Caco-2 (cell line): ENCODE measurements at regions not wholly inside any gene's neighbourhood (a gene's known extent, or its start where the extent isn't known, plus 50 kb on each side); places are given as distances from the start of the nearest gene placed in this dataset.

Experiments used
- BruUV-seq: library from RNA; stranded (reverse); fragments of 400-500 nt; replicated peaks from 2 replicates; lab custom pipeline; 2021; lab: Mats Ljungman, UMichigan
- CTCF ChIA-PET: fragments of 300-600 bp; sonication (Branson Sonifier 250); formaldehyde crosslinking; loops from one replicate; lab custom pipeline; 2022; ENCODE audit warnings: antibody characterized with exemption; lab: Charles Lee
- POLR2A ChIA-PET: fragments of 300-600 bp; sonication (Branson Sonifier 250); formaldehyde crosslinking; loops from one replicate; lab custom pipeline; 2022; ENCODE audit warnings: antibody characterized with exemption; lab: Charles Lee
- DNase-seq, 2 experiments: peaks; one replicate each; pipeline versions ENCODE4 v3.0.0 to v3.0.0-alpha.2; 2020 to 2022
- H3K27me3 ChIP-seq: replicated peaks from 2 replicates; pipeline ENCODE4 v1.6.0; 2011; ENCODE audit warnings: low read length; ENCODE audit not compliant: control insufficient read depth, insufficient read depth
- H3K36me3 ChIP-seq: 2 replicates; pipeline ENCODE4 v1.5.1; 2011; ENCODE audit warnings: low read length; ENCODE audit not compliant: control insufficient read depth, insufficient read depth
- H3K4me1 ChIP-seq: fragments of 250-450 bp; sonication (Bioruptor Pico); 2 replicates; pipeline ENCODE4 v1.5.1; 2020; ENCODE audit warnings: mild to moderate bottlenecking
- H3K4me3 ChIP-seq: 2 replicates; pipeline ENCODE4 v1.5.1; 2011; ENCODE audit warnings: low read depth, mild to moderate bottlenecking, control low read depth, low read length
- H3K9me3 ChIP-seq: fragments of 250-450 bp; sonication (Bioruptor Pico); 2 replicates; pipeline ENCODE4 v1.5.1; 2020; ENCODE audit warnings: mild to moderate bottlenecking, moderate library complexity
- H3K27ac Mint-ChIP-seq: one replicate; pipeline ENCODE4 v1.8.0; 2022; ENCODE audit warnings: mixed read lengths; ENCODE audit not compliant: unreplicated experiment
- H3K27me3 Mint-ChIP-seq: one replicate; pipeline ENCODE4 v1.8.0; 2022; ENCODE audit warnings: mixed read lengths; ENCODE audit not compliant: insufficient read depth, unreplicated experiment
- H3K36me3 Mint-ChIP-seq: one replicate; pipeline ENCODE4 v1.8.0; 2022; ENCODE audit warnings: mild to moderate bottlenecking, mixed read lengths; ENCODE audit not compliant: insufficient read depth, unreplicated experiment
- H3K4me1 Mint-ChIP-seq: one replicate; pipeline ENCODE4 v1.8.0; 2022; ENCODE audit warnings: low read depth, mixed read lengths; ENCODE audit not compliant: unreplicated experiment
- H3K4me3 Mint-ChIP-seq: one replicate; pipeline ENCODE4 v1.8.0; 2022; ENCODE audit warnings: mild to moderate bottlenecking, moderate library complexity, mixed read lengths; ENCODE audit not compliant: unreplicated experiment
- H3K9me3 Mint-ChIP-seq: one replicate; pipeline ENCODE4 v1.8.0; 2022; ENCODE audit warnings: mixed read lengths; ENCODE audit not compliant: unreplicated experiment
- intact Hi-C: fragments of 100-400 bp; cut with micrococcal nuclease; formaldehyde crosslinking; loops from one replicate; pipeline ENCODE4 v1.10.0; 2022; ENCODE audit not compliant: unreplicated experiment
- TF ChIP-seq, protein P1 (sequence below), 2 experiments: fragments of 200-600 bp in 1 of 2; IDR thresholded peaks; 1 replicate in 1 of 2; 2 replicates in 1 of 2; pipeline versions ENCODE4 v1.5.1 to v1.8.0; 2011 to 2022; ENCODE audit warnings: antibody characterized with exemption in 1 of 2, control low read depth in 1 of 2, inconsistent platforms in 1 of 2, low read depth in 1 of 2, low read length in 1 of 2, mild to moderate bottlenecking in 1 of 2, moderate library complexity in 1 of 2; ENCODE audit not compliant: insufficient read depth in 1 of 2, severe bottlenecking in 1 of 2, unreplicated experiment in 1 of 2

DNA sequence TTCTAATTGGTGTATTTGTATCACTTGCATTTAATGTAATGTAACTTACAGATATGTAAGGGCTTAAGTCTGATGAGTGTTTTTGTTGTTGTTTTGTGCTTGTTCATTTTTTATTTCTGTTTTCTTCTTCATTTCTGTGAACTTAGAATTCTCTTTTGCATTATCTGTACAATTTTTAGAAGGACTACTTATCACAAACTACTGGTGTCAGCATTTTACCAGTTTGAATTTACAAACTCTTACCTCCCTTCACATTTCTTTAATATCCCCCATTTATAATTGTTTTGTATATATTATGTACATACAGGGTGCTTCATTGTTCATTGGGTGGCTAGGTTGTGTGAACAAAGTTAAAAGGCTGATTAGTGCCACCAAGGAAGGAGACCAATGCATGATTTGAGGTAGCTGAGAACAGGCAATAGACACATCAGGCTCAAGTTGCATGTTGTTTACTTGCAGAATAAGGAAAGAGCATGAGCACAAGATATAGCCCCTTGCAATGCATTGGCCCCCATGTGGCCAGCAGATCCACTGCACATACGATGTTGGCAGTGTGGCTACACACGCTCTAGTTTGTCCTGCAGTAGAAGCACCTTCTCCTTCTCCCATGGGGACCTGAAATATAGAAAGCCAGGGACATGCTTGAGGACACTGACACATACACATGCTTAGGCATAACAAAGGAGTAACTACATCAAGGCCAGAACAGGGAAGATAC is 198.2 kb downstream of the CD8B2 start:
- Mint-ChIP-seq H3K9me3 (peaks cover 8% of the 10 kb centered on the region), H3K4me3 (no peak overlapping the region), H3K36me3 (no peaks in the 10 kb centered on the region), H3K27ac (no peak overlapping the region), H3K27me3 (peaks cover 10% of the 10 kb centered on the region), H3K4me1 (no peaks in the 10 kb centered on the region)
- Histone ChIP-seq H3K4me3 (no peak overlapping the region), H3K9me3 (no peaks in the 10 kb centered on the region), H3K27me3 (no peaks in the 10 kb centered on the region), H3K36me3 (no peaks in the 10 kb centered on the region), H3K4me1 (no peaks in the 10 kb centered on the region)
- TF ChIP-seq, protein P1, sequence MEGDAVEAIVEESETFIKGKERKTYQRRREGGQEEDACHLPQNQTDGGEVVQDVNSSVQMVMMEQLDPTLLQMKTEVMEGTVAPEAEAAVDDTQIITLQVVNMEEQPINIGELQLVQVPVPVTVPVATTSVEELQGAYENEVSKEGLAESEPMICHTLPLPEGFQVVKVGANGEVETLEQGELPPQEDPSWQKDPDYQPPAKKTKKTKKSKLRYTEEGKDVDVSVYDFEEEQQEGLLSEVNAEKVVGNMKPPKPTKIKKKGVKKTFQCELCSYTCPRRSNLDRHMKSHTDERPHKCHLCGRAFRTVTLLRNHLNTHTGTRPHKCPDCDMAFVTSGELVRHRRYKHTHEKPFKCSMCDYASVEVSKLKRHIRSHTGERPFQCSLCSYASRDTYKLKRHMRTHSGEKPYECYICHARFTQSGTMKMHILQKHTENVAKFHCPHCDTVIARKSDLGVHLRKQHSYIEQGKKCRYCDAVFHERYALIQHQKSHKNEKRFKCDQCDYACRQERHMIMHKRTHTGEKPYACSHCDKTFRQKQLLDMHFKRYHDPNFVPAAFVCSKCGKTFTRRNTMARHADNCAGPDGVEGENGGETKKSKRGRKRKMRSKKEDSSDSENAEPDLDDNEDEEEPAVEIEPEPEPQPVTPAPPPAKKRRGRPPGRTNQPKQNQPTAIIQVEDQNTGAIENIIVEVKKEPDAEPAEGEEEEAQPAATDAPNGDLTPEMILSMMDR (IDR thresholded peaks at IDR 0.05; ENCODE audit: insufficient read depth in 1 of 2, low read depth in 1 of 2, low read length in 1 of 2, severe bottlenecking in 1 of 2, unreplicated experiment in 1 of 2), result peak in 1 of 2 experiments; percentile 10
- no TSS peak for BruUV-seq
- POLR2A ChIA-PET, result no interaction called here
- DNase-seq, result no peak
- intact Hi-C loops, result no loop called here
- CTCF ChIA-PET, result no interaction called here

GRCh38 chr2:106686814-106687213 is 199.2 kb downstream of the ST6GAL2 start:
- no TSS peak for BruUV-seq
- Mint-ChIP-seq H3K27ac (no peak overlapping the region), H3K27me3 (peaks cover 10% of the 10 kb centered on the region), H3K4me3 (no peak overlapping the region), H3K36me3 (no peaks in the 10 kb centered on the region), H3K9me3 (peaks cover 8% of the 10 kb centered on the region), H3K4me1 (no peaks in the 10 kb centered on the region)
- ChIA-PET CTCF (no interaction called here), POLR2A (no interaction called here)
- Histone ChIP-seq H3K4me1 (no peaks in the 10 kb centered on the region), H3K9me3 (no peaks in the 10 kb centered on the region), H3K36me3 (no peaks in the 10 kb centered on the region), H3K4me3 (no peak overlapping the region), H3K27me3 (no peaks in the 10 kb centered on the region)
- DNase-seq, result no peak
- intact Hi-C loops, result no loop called here
- TF ChIP-seq, protein P1 (IDR thresholded peaks at IDR 0.05; ENCODE audit: insufficient read depth in 1 of 2, low read depth in 1 of 2, low read length in 1 of 2, severe bottlenecking in 1 of 2, unreplicated experiment in 1 of 2), result no peak

GRCh38 chr2:106694964-106695470 is 190.9 kb downstream of the ST6GAL2 start:
- no peaks in the 10 kb centered on the region for H3K4me1 Mint-ChIP-seq
- peaks cover 11% of the 10 kb centered on the region for H3K27me3 Mint-ChIP-seq
- H3K27ac Mint-ChIP-seq, result no peak overlapping the region
- POLR2A ChIA-PET, result no interaction called here
- H3K36me3 Mint-ChIP-seq, result no peaks in the 10 kb centered on the region
- no peaks in the 10 kb centered on the region for H3K9me3 Mint-ChIP-seq
- CTCF ChIA-PET, result no interaction called here
- H3K4me3 Mint-ChIP-seq, result no peak overlapping the region
- DNase-seq, result no peak
- TF ChIP-seq, protein P1 (IDR thresholded peaks at IDR 0.05; ENCODE audit: insufficient read depth in 1 of 2, low read depth in 1 of 2, low read length in 1 of 2, severe bottlenecking in 1 of 2, unreplicated experiment in 1 of 2), result no peak
- Histone ChIP-seq H3K9me3 (no peaks in the 10 kb centered on the region), H3K36me3 (no peaks in the 10 kb centered on the region), H3K4me1 (no peaks in the 10 kb centered on the region), H3K27me3 (no peaks in the 10 kb centered on the region), H3K4me3 (no peak overlapping the region)
- intact Hi-C loops, result no loop called here
- BruUV-seq, result no TSS peak
